ENCODE measurements at regions not wholly inside any gene's neighbourhood (a gene's known extent, or its start where the extent isn't known, plus 50 kb on each side); places are given as distances from the start of the nearest gene placed in this dataset.

- peak; percentile 4 for DNase-seq (ENCODE audit: extremely low spot score)
- ChIA-PET CTCF (interaction anchor here (0.8 to 1.9 kb wide), 3 partner anchors 31 to 163 kb away, joined by 3 to 5 read pairs (median 3); no protein-coding TSS in a partner anchor), POLR2A (no interaction called here)
- TF ChIP-seq CTCF (IDR thresholded peaks at IDR 0.05; ENCODE audit: control extremely low read depth, extremely low read depth, low read depth, missing control alignments), result no peak
Observed at GRCh38 chr18:34159691-34160185, 65.0 kb downstream of the NOL4 start.

GRCh38 chr18:34158881-34159690 is 65.6 kb downstream of the NOL4 start:
- ChIA-PET POLR2A (no interaction called here), CTCF (interaction anchor here (0.8 to 1.9 kb wide), 4 partner anchors 25 to 163 kb away, joined by 3 to 5 read pairs (median 3); no protein-coding TSS in a partner anchor)
- peak; percentile 22 for DNase-seq (ENCODE audit: extremely low spot score)
- peak; percentile 24 for TF ChIP-seq CTCF (IDR thresholded peaks at IDR 0.05; ENCODE audit: control extremely low read depth, extremely low read depth, low read depth, missing control alignments)

- ChIA-PET CTCF (interaction anchor here (1.0 to 1.5 kb wide), 2 partner anchors 31 kb away, joined by 5 to 6 read pairs; no protein-coding TSS in a partner anchor), POLR2A (no interaction called here)
- DNase-seq (ENCODE audit: extremely low spot score), result no peak
- TF ChIP-seq CTCF (IDR thresholded peaks at IDR 0.05; ENCODE audit: control extremely low read depth, extremely low read depth, low read depth, missing control alignments), result no peak
Observed at GRCh38 chr18:34153711-34154110, 71.0 kb downstream of the NOL4 start.

- no peak for DNase-seq (ENCODE audit: extremely low spot score)
- no peak for TF ChIP-seq CTCF (IDR thresholded peaks at IDR 0.05; ENCODE audit: control extremely low read depth, extremely low read depth, low read depth, missing control alignments)
- CTCF ChIA-PET, result interaction anchor here (0.8 to 3.7 kb wide), 4 partner anchors 8 to 21 kb away, joined by 3 to 30 read pairs (median 4); no protein-coding TSS in a partner anchor
- POLR2A ChIA-PET, result no interaction called here
Observed at GRCh38 chr18:34131006-34131405, 93.7 kb downstream of the NOL4 start.

- DNase-seq (ENCODE audit: extremely low spot score), result no peak
Observed at GRCh38 chr18:34128436-34128835, 96.3 kb downstream of the NOL4 start.

More at GRCh38 chr18:34128436-34128835, 96.3 kb downstream of the NOL4 start:
- POLR2A ChIA-PET, result no interaction called here
- TF ChIP-seq CTCF (IDR thresholded peaks at IDR 0.05; ENCODE audit: control extremely low read depth, extremely low read depth, low read depth, missing control alignments), result no peak
- CTCF ChIA-PET, result interaction anchor here (1.3 kb wide), 2 partner anchors 31 to 196 kb away, joined by 3 read pairs; no protein-coding TSS in a partner anchor

Measured in GM10248 (cell line).